ENCODE measurements at regions not wholly inside any gene's neighbourhood (a gene's known extent, or its start where the extent isn't known, plus 50 kb on each side); places are given as distances from the start of the nearest gene placed in this dataset.

DNA sequence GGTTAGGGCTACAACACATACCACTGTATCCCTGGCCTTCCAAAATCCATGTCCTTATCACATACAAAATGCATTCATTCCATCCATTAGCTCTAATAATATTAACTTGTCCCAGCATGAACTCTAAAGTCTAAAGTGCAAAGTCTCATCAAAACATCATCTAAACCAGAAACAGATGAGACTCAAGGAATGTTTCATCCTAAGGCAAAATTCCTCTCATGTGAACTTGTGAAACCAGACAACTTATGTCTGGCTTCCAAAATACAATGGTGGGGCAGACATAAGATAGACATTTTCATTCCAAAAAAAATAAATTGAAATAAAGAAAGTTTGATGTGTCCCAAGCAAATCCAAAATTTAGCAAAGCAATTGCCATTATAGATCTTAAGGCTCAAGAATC, 257.4 kb downstream of the HTR1B start:
- no peaks in the 10 kb centered on the region for H3K9me3 Mint-ChIP-seq (ENCODE audit: low read depth, unreplicated experiment)
- H3K4me1 Mint-ChIP-seq (ENCODE audit: low read depth, unreplicated experiment) = no peaks in the 10 kb centered on the region
- intact Hi-C loops (cut with micrococcal nuclease; ENCODE audit: unreplicated experiment) = no loop called here
- TF ChIP-seq, protein P1, sequence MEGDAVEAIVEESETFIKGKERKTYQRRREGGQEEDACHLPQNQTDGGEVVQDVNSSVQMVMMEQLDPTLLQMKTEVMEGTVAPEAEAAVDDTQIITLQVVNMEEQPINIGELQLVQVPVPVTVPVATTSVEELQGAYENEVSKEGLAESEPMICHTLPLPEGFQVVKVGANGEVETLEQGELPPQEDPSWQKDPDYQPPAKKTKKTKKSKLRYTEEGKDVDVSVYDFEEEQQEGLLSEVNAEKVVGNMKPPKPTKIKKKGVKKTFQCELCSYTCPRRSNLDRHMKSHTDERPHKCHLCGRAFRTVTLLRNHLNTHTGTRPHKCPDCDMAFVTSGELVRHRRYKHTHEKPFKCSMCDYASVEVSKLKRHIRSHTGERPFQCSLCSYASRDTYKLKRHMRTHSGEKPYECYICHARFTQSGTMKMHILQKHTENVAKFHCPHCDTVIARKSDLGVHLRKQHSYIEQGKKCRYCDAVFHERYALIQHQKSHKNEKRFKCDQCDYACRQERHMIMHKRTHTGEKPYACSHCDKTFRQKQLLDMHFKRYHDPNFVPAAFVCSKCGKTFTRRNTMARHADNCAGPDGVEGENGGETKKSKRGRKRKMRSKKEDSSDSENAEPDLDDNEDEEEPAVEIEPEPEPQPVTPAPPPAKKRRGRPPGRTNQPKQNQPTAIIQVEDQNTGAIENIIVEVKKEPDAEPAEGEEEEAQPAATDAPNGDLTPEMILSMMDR (IDR thresholded peaks at IDR 0.05; ENCODE audit: unreplicated experiment) = no peak
- H3K27me3 Mint-ChIP-seq (ENCODE audit: unreplicated experiment) = no peaks in the 10 kb centered on the region
- H3K27ac Mint-ChIP-seq (ENCODE audit: unreplicated experiment) = no peak overlapping the region
- no peaks in the 10 kb centered on the region for H3K36me3 Mint-ChIP-seq (ENCODE audit: insufficient read depth, unreplicated experiment)
- BruUV-seq (replicated peaks) = no TSS peak
- CTCF ChIA-PET = no interaction called here
- H3K4me3 Mint-ChIP-seq (ENCODE audit: low read depth, unreplicated experiment) = no peak overlapping the region
- no peak for DNase-seq

DNA sequence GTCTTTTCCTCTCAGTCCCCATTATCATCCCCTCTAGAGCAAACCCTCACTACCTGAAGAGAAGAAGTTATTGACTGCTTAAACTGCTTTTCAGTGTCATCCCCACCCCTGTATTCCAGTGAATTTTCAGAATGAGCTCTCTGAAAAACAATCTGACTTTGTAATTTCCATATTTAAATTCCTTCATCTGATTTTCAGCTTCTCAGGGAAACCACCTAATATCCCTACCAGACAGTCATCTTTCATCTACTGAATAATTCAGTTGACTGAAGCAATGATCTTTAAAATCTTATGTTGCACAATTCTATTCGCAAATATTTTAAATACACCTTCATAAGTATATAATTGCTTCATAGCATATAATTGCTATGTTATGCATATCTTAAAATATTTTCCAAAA, 258.7 kb downstream of the HTR1B start:
- H3K36me3 Mint-ChIP-seq (ENCODE audit: insufficient read depth, unreplicated experiment) = no peaks in the 10 kb centered on the region
- no peak overlapping the region for H3K4me3 Mint-ChIP-seq (ENCODE audit: low read depth, unreplicated experiment)
- no peak overlapping the region for H3K27ac Mint-ChIP-seq (ENCODE audit: unreplicated experiment)
- no TSS peak for BruUV-seq (replicated peaks)
- H3K4me1 Mint-ChIP-seq (ENCODE audit: low read depth, unreplicated experiment) = no peaks in the 10 kb centered on the region
- no peaks in the 10 kb centered on the region for H3K27me3 Mint-ChIP-seq (ENCODE audit: unreplicated experiment)
- TF ChIP-seq, protein P1 (IDR thresholded peaks at IDR 0.05; ENCODE audit: unreplicated experiment) = no peak
- no peaks in the 10 kb centered on the region for H3K9me3 Mint-ChIP-seq (ENCODE audit: low read depth, unreplicated experiment)
- intact Hi-C loops (cut with micrococcal nuclease; ENCODE audit: unreplicated experiment) = no loop called here
- CTCF ChIA-PET = no interaction called here
- no peak for DNase-seq

DNA sequence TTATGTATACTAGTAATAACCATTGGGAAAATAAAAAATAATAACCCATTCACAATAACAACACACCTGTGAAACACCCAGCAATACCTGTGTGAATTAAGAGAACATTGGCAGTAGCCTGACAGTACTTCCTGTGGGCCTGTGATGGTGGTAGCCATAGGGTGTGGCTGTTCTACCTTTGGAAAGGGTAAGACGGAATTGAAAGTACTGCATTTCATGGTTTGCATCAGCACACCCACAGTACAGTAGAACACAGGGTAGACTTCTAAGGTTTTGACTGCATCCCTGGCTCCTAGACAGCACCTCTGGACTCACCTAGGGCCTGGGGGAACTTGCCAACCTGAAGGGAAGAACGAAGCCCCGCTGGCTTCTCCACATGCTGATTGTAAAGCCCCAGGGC, 279.8 kb downstream of the HTR1B start:
- Mint-ChIP-seq H3K27ac (ENCODE audit: unreplicated experiment) (no peak overlapping the region), H3K4me3 (ENCODE audit: low read depth, unreplicated experiment) (no peak overlapping the region), H3K4me1 (ENCODE audit: low read depth, unreplicated experiment) (peaks cover 11% of the 10 kb centered on the region), H3K36me3 (ENCODE audit: insufficient read depth, unreplicated experiment) (no peaks in the 10 kb centered on the region), H3K27me3 (ENCODE audit: unreplicated experiment) (no peaks in the 10 kb centered on the region), H3K9me3 (ENCODE audit: low read depth, unreplicated experiment) (peaks cover 6% of the 10 kb centered on the region)
- intact Hi-C loops (cut with micrococcal nuclease; ENCODE audit: unreplicated experiment) = no loop called here
- BruUV-seq (replicated peaks) = no TSS peak
- TF ChIP-seq, protein P1 (IDR thresholded peaks at IDR 0.05; ENCODE audit: unreplicated experiment) = no peak
- CTCF ChIA-PET = no interaction called here
- no peak for DNase-seq

DNA sequence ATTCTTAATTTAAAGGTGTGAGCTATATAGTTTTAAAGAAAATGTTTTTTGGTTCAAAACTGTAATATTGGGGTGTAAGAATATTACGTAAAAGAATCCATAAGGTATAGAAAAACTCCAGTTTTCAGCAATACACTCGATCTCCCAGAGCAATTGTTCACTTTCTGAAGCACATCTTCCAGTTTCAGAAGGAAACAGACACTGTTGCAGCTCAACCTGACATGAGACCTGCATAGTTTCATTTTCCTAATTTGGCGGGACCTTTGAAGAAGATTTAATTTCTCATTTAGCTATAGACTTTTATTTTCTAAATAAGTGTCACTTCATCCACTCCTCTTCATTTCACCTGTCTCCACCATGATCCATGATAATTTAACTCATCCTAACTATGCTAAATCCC, 281.5 kb downstream of the HTR1B start:
- H3K27ac Mint-ChIP-seq (ENCODE audit: unreplicated experiment) = no peak overlapping the region
- CTCF ChIA-PET = no interaction called here
- H3K36me3 Mint-ChIP-seq (ENCODE audit: insufficient read depth, unreplicated experiment) = no peaks in the 10 kb centered on the region
- peaks cover 11% of the 10 kb centered on the region for H3K4me1 Mint-ChIP-seq (ENCODE audit: low read depth, unreplicated experiment)
- peaks cover 6% of the 10 kb centered on the region for H3K9me3 Mint-ChIP-seq (ENCODE audit: low read depth, unreplicated experiment)
- TF ChIP-seq, protein P1 (IDR thresholded peaks at IDR 0.05; ENCODE audit: unreplicated experiment) = no peak
- no peak for DNase-seq
- H3K4me3 Mint-ChIP-seq (ENCODE audit: low read depth, unreplicated experiment) = no peak overlapping the region
- no TSS peak for BruUV-seq (replicated peaks)
- no peaks in the 10 kb centered on the region for H3K27me3 Mint-ChIP-seq (ENCODE audit: unreplicated experiment)
- intact Hi-C loops (cut with micrococcal nuclease; ENCODE audit: unreplicated experiment) = no loop called here

DNA sequence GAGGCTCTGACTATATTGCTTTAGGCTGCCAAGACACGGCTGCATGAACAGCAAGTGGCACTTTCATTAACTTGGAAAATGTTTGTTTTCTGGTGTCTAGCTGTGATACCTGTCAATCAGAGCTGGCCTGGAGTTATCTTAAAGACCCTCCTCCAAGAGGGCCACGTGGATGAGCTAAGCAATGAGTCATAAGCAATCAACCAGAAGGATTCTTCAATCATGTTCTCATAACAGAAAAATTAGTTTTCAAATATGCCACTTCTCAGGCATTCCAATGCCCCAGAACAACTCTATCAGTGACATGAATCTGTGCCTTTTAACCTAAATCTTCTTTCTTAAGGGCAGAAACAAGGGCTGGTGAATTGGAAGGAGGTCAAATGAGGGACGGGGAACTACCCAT, 283.0 kb downstream of the HTR1B start:
- peaks cover 11% of the 10 kb centered on the region for H3K4me1 Mint-ChIP-seq (ENCODE audit: low read depth, unreplicated experiment)
- intact Hi-C loops (cut with micrococcal nuclease; ENCODE audit: unreplicated experiment) = no loop called here

More for the DNA sequence above, 283.0 kb downstream of the HTR1B start:
- BruUV-seq (replicated peaks) = no TSS peak
- no peak overlapping the region for H3K27ac Mint-ChIP-seq (ENCODE audit: unreplicated experiment)
- DNase-seq = no peak
- no peak overlapping the region for H3K4me3 Mint-ChIP-seq (ENCODE audit: low read depth, unreplicated experiment)
- no peaks in the 10 kb centered on the region for H3K36me3 Mint-ChIP-seq (ENCODE audit: insufficient read depth, unreplicated experiment)
- TF ChIP-seq, protein P1 (IDR thresholded peaks at IDR 0.05; ENCODE audit: unreplicated experiment) = no peak
- peaks cover 3% of the 10 kb centered on the region for H3K9me3 Mint-ChIP-seq (ENCODE audit: low read depth, unreplicated experiment)
- H3K27me3 Mint-ChIP-seq (ENCODE audit: unreplicated experiment) = no peaks in the 10 kb centered on the region
- CTCF ChIA-PET = no interaction called here

Measured in Calu3 (cell line).